ENCODE measurements at regions not wholly inside any gene's neighbourhood (a gene's known extent, or its start where the extent isn't known, plus 50 kb on each side); places are given as distances from the start of the nearest gene placed in this dataset.

GRCh38 chr2:147543056-147543455 is 301.8 kb upstream of the ACVR2A start:
- Histone ChIP-seq H3K27me3 (no peaks in the 10 kb centered on the region), H3K4me1 (no peaks in the 10 kb centered on the region), H3K36me3 (ENCODE audit: low read depth, missing control alignments) (no peaks in the 10 kb centered on the region), H3K9me3 (no peaks in the 10 kb centered on the region), H3K27ac (no peak overlapping the region), H3K4me3 (no peak overlapping the region)
- intact Hi-C loops (cut with DNase I; ENCODE audit: low total_unique reads), result no loop called here
- TF ChIP-seq POLR2A (IDR thresholded peaks at IDR 0.05), result no peak
- TF ChIP-seq, protein P1, sequence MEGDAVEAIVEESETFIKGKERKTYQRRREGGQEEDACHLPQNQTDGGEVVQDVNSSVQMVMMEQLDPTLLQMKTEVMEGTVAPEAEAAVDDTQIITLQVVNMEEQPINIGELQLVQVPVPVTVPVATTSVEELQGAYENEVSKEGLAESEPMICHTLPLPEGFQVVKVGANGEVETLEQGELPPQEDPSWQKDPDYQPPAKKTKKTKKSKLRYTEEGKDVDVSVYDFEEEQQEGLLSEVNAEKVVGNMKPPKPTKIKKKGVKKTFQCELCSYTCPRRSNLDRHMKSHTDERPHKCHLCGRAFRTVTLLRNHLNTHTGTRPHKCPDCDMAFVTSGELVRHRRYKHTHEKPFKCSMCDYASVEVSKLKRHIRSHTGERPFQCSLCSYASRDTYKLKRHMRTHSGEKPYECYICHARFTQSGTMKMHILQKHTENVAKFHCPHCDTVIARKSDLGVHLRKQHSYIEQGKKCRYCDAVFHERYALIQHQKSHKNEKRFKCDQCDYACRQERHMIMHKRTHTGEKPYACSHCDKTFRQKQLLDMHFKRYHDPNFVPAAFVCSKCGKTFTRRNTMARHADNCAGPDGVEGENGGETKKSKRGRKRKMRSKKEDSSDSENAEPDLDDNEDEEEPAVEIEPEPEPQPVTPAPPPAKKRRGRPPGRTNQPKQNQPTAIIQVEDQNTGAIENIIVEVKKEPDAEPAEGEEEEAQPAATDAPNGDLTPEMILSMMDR (IDR thresholded peaks at IDR 0.05), result no peak
- no peak for DNase-seq

- TF ChIP-seq, protein P1 (IDR thresholded peaks at IDR 0.05), result no peak
- TF ChIP-seq POLR2A (IDR thresholded peaks at IDR 0.05), result no peak
- H3K4me1 ChIP-seq, result no peaks in the 10 kb centered on the region
- no peak overlapping the region for H3K27ac ChIP-seq
- 81 to 89% methylated on average over 3 of the region's 3 CpGs for WGBS, 2 donors
- DNase-seq, result no peak
- H3K9me3 ChIP-seq, result no peaks in the 10 kb centered on the region
- intact Hi-C loops (cut with DNase I; ENCODE audit: low total_unique reads), result no loop called here
- no peaks in the 10 kb centered on the region for H3K27me3 ChIP-seq
- no peak overlapping the region for H3K4me3 ChIP-seq
- H3K36me3 ChIP-seq (ENCODE audit: low read depth, missing control alignments), result no peaks in the 10 kb centered on the region
Measured at GRCh38 chr2:147542351-147542750, 302.5 kb upstream of the ACVR2A start.

DNA sequence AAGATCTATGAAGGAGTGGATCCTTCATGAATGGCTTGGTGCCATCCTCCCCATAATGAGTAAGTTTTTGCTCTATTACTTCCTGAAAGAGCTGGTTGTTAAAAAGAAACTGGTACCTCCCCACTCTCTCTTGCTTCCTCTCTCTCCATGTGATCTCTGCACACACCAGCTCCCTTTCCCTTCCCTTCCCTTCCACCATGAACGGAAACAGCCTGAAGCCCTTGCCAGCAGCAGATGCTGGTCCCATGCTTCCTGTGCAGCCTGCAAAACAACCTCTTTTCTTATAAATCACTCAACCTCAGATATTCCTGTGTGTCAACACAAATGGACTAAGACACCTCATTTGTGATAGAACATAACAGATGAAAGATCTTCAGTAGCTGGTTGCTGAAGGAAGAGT is 303.5 kb upstream of the ACVR2A start:
- no peaks in the 10 kb centered on the region for H3K4me1 ChIP-seq
- H3K27ac ChIP-seq, result no peak overlapping the region
- H3K27me3 ChIP-seq, result no peaks in the 10 kb centered on the region
- no peak for TF ChIP-seq POLR2A (IDR thresholded peaks at IDR 0.05)
- TF ChIP-seq, protein P1 (IDR thresholded peaks at IDR 0.05), result no peak
- no peak for DNase-seq
- 82 to 93% methylated on average over 1 of the region's 1 CpG for WGBS, 2 donors
- no peak overlapping the region for H3K4me3 ChIP-seq
- no peaks in the 10 kb centered on the region for H3K9me3 ChIP-seq
- intact Hi-C loops (cut with DNase I; ENCODE audit: low total_unique reads), result no loop called here
- no peaks in the 10 kb centered on the region for H3K36me3 ChIP-seq (ENCODE audit: low read depth, missing control alignments)

DNA sequence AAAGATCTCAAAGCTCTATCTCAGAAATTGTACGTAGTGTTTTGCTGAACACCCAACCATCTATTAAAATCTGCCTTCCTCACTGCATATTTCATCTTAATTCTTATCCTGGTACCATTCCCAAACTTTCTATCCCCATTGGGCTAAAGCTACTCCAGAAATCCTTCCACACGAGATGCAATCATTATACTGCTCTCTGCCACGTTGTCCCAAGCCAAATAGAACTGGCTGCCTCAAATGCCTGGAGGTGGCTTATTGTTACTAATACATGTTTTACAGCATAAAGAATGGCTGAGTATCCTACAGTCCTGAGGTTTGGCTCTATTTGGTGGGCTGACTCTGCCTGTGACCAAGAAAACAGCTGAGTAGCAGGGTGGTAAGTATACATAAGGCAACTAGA is 306.0 kb upstream of the ACVR2A start:
- no peaks in the 10 kb centered on the region for H3K9me3 ChIP-seq
- TF ChIP-seq, protein P1 (IDR thresholded peaks at IDR 0.05), result no peak
- TF ChIP-seq POLR2A (IDR thresholded peaks at IDR 0.05), result no peak
- no peaks in the 10 kb centered on the region for H3K4me1 ChIP-seq
- H3K36me3 ChIP-seq (ENCODE audit: low read depth, missing control alignments), result no peaks in the 10 kb centered on the region
- WGBS, 2 donors, result 35 to 64% methylated on average over 3 of the region's 3 CpGs
- intact Hi-C loops (cut with DNase I; ENCODE audit: low total_unique reads), result loop anchor here (10.0 kb wide), 1 partner anchor 446 kb away; no protein-coding TSS in a partner anchor
- H3K4me3 ChIP-seq, result no peak overlapping the region
- no peaks in the 10 kb centered on the region for H3K27me3 ChIP-seq
- DNase-seq, result no peak
- H3K27ac ChIP-seq, result no peak overlapping the region

DNA sequence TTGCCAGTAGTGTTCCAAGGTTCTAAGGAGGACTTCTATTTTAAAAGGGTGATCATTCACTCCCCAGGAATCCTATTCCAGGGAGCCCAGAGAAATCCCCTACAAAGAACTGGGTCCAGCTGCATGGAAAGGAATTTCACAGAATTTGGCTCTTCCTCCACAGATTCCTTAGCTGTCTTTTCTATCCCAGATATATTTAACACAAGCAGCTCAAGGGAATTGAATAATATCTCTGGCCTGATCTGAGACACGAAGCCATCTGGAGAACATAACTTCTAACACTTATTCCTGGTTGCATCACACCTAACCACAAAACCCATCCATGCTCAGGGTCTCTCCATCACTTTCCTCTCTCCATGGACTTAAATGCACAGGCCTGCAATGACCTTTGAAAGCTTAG is 306.7 kb upstream of the ACVR2A start:
- Histone ChIP-seq H3K36me3 (ENCODE audit: low read depth, missing control alignments) (no peaks in the 10 kb centered on the region), H3K27ac (no peak overlapping the region), H3K4me3 (no peak overlapping the region), H3K4me1 (no peaks in the 10 kb centered on the region), H3K9me3 (no peaks in the 10 kb centered on the region), H3K27me3 (no peaks in the 10 kb centered on the region)
- TF ChIP-seq, protein P1 (IDR thresholded peaks at IDR 0.05), result no peak
- no peak for TF ChIP-seq POLR2A (IDR thresholded peaks at IDR 0.05)
- 38 to 67% methylated on average over 1 of the region's 1 CpG for WGBS, 2 donors
- intact Hi-C loops (cut with DNase I; ENCODE audit: low total_unique reads), result loop anchor here (10.0 kb wide), 1 partner anchor 447 kb away; no protein-coding TSS in a partner anchor
- no peak for DNase-seq

Measured in testis (tissue), 2 donors.